ENCODE measurements at regions not wholly inside any gene's neighbourhood (a gene's known extent, or its start where the extent isn't known, plus 50 kb on each side); places are given as distances from the start of the nearest gene placed in this dataset.

DNA sequence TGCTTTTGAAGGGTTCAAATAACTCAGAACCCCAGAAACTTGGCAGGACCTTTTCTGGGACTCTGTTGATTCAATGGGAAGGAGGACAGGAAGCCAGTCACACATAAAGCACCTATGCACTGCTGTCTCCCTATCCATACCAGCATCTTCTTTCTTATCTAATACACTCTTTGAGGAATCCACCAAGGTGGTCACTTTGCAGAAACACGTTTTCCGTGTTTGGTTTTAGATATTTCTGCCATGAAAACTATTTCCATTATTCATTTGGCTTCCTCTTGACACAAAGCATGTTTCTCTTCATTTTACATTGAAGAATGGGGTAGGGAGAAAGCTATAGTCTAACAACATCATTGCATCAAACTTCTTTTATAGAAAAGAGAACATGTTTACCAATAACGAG lies 76.5 kb upstream of the NR3C1 start:
- no peak for DNase-seq (ENCODE audit: extremely low spot score)
- ChIA-PET CTCF (no interaction called here), POLR2A (no interaction called here)
- TF ChIP-seq L3MBTL2 (conservative IDR thresholded peaks at IDR 0.05) (no peak), TARDBP (IDR thresholded peaks at IDR 0.05) (no peak), HDGF (IDR thresholded peaks at IDR 0.05; ENCODE audit: borderline replicate concordance) (no peak), SUZ12 (IDR thresholded peaks at IDR 0.05) (no peak), CTBP1 (IDR thresholded peaks at IDR 0.05; ENCODE audit: borderline replicate concordance) (no peak), NFRKB (IDR thresholded peaks at IDR 0.05) (no peak), FOXK2 (IDR thresholded peaks at IDR 0.05) (no peak), SP1 (IDR thresholded peaks at IDR 0.05) (no peak), LEF1 (IDR thresholded peaks at IDR 0.05; ENCODE audit: borderline replicate concordance) (no peak)
- TF ChIP-seq, protein P1, sequence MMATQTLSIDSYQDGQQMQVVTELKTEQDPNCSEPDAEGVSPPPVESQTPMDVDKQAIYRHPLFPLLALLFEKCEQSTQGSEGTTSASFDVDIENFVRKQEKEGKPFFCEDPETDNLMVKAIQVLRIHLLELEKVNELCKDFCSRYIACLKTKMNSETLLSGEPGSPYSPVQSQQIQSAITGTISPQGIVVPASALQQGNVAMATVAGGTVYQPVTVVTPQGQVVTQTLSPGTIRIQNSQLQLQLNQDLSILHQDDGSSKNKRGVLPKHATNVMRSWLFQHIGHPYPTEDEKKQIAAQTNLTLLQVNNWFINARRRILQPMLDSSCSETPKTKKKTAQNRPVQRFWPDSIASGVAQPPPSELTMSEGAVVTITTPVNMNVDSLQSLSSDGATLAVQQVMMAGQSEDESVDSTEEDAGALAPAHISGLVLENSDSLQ (IDR thresholded peaks at IDR 0.05): no peak

GRCh38 chr5:143479394-143479793 lies 75.9 kb upstream of the NR3C1 start:
- CTCF ChIA-PET: no interaction called here
- no peak for DNase-seq (ENCODE audit: extremely low spot score)
- no peak for TF ChIP-seq BHLHE40 (IDR thresholded peaks at IDR 0.05; ENCODE audit: borderline replicate concordance)
- TF ChIP-seq NFRKB (IDR thresholded peaks at IDR 0.05): no peak
- TF ChIP-seq, protein P1 (IDR thresholded peaks at IDR 0.05): no peak
- no peak for TF ChIP-seq HDGF (IDR thresholded peaks at IDR 0.05; ENCODE audit: borderline replicate concordance)
- TF ChIP-seq CTBP1 (IDR thresholded peaks at IDR 0.05; ENCODE audit: borderline replicate concordance): no peak
- TF ChIP-seq LEF1 (IDR thresholded peaks at IDR 0.05; ENCODE audit: borderline replicate concordance): no peak
- TF ChIP-seq FOXM1 (IDR thresholded peaks at IDR 0.05; ENCODE audit: borderline replicate concordance): no peak
- no peak for TF ChIP-seq ARNT (IDR thresholded peaks at IDR 0.05)
- no peak for TF ChIP-seq TARDBP (IDR thresholded peaks at IDR 0.05)
- no peak for TF ChIP-seq SUZ12 (IDR thresholded peaks at IDR 0.05)
- no peak for TF ChIP-seq L3MBTL2 (conservative IDR thresholded peaks at IDR 0.05)
- POLR2A ChIA-PET: no interaction called here

- ChIA-PET POLR2A (no interaction called here), CTCF (interaction anchor here (1.3 kb wide), 1 partner anchor 11 kb away, joined by 3 read pairs; no protein-coding TSS in a partner anchor)
- TF ChIP-seq L3MBTL2 (conservative IDR thresholded peaks at IDR 0.05) (no peak), ELF4 (IDR thresholded peaks at IDR 0.05) (no peak), NFRKB (IDR thresholded peaks at IDR 0.05) (no peak), ZNF384 (IDR thresholded peaks at IDR 0.05) (no peak), TARDBP (IDR thresholded peaks at IDR 0.05) (no peak), FOXM1 (IDR thresholded peaks at IDR 0.05; ENCODE audit: borderline replicate concordance) (no peak), LEF1 (IDR thresholded peaks at IDR 0.05; ENCODE audit: borderline replicate concordance) (no peak), BHLHE40 (IDR thresholded peaks at IDR 0.05; ENCODE audit: borderline replicate concordance) (no peak), SUZ12 (IDR thresholded peaks at IDR 0.05) (no peak), FOXK2 (IDR thresholded peaks at IDR 0.05) (no peak), FOXA1 (IDR thresholded peaks at IDR 0.05) (no peak), CTBP1 (IDR thresholded peaks at IDR 0.05; ENCODE audit: borderline replicate concordance) (no peak)
- TF ChIP-seq, protein P1 (IDR thresholded peaks at IDR 0.05): no peak
- no peak for DNase-seq (ENCODE audit: extremely low spot score)
Observed at GRCh38 chr5:143476601-143477211, 73.2 kb upstream of the NR3C1 start.

GRCh38 chr5:143474616-143475015 lies 71.1 kb upstream of the NR3C1 start:
- no peak for DNase-seq (ENCODE audit: extremely low spot score)
- TF ChIP-seq LEF1 (IDR thresholded peaks at IDR 0.05; ENCODE audit: borderline replicate concordance) (no peak), FOXK2 (IDR thresholded peaks at IDR 0.05) (no peak), FOXM1 (IDR thresholded peaks at IDR 0.05; ENCODE audit: borderline replicate concordance) (no peak), TARDBP (IDR thresholded peaks at IDR 0.05) (no peak), HDGF (IDR thresholded peaks at IDR 0.05; ENCODE audit: borderline replicate concordance) (no peak)
- ChIA-PET CTCF (interaction anchor here (0.7 kb wide), 1 partner anchor 587 kb away, joined by 3 read pairs; no protein-coding TSS in a partner anchor), POLR2A (no interaction called here)

DNA sequence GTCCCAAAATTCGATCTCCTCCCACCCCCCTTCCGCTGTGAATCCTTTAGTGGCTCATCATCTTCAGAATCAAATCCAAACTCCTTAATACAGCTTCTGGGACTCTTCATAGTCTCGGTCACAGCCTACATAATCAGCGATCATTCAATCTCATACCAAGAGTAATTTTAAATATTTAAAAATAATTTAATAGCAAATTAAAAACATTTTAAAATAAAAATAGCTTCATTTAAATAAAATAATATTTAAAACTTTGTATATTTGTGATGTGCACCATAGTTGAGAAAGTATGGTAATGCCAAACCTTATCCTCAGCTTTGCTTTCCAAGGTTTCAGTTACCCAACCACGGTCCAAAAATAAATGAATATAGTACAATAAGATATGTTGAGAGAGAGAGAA lies 70.0 kb upstream of the NR3C1 start:
- TF ChIP-seq HDGF (IDR thresholded peaks at IDR 0.05; ENCODE audit: borderline replicate concordance) (no peak), L3MBTL2 (conservative IDR thresholded peaks at IDR 0.05) (no peak), BHLHE40 (IDR thresholded peaks at IDR 0.05; ENCODE audit: borderline replicate concordance) (no peak), FOXA1 (IDR thresholded peaks at IDR 0.05) (no peak), TARDBP (IDR thresholded peaks at IDR 0.05) (no peak), LEF1 (IDR thresholded peaks at IDR 0.05; ENCODE audit: borderline replicate concordance) (no peak), CTBP1 (IDR thresholded peaks at IDR 0.05; ENCODE audit: borderline replicate concordance) (no peak), ZNF384 (IDR thresholded peaks at IDR 0.05) (no peak), SUZ12 (IDR thresholded peaks at IDR 0.05) (no peak), SP1 (IDR thresholded peaks at IDR 0.05) (no peak), FOXM1 (IDR thresholded peaks at IDR 0.05; ENCODE audit: borderline replicate concordance) (no peak)
- no peak for DNase-seq (ENCODE audit: extremely low spot score)
- ChIA-PET CTCF (no interaction called here), POLR2A (no interaction called here)

- TF ChIP-seq ELF4 (IDR thresholded peaks at IDR 0.05) (no peak), LEF1 (IDR thresholded peaks at IDR 0.05; ENCODE audit: borderline replicate concordance) (no peak), SP1 (IDR thresholded peaks at IDR 0.05) (no peak)
- ChIA-PET CTCF (interaction anchor here (0.6 kb wide), 1 partner anchor 1238 kb away, joined by 3 read pairs; no protein-coding TSS in a partner anchor), POLR2A (no interaction called here)
- no peak for DNase-seq (ENCODE audit: extremely low spot score)
Observed at GRCh38 chr5:143472576-143472975, 69.1 kb upstream of the NR3C1 start.
